ENCODE measurements at regions not wholly inside any gene's neighbourhood (a gene's known extent, or its start where the extent isn't known, plus 50 kb on each side); places are given as distances from the start of the nearest gene placed in this dataset.

GRCh38 chr3:103653996-103654395 is 1219.2 kb downstream of the ZPLD1 start:
- no peak for TF ChIP-seq CTCF (IDR thresholded peaks at IDR 0.05)
- no peak for TF ChIP-seq POLR2A (IDR thresholded peaks at IDR 0.05)
- TF ChIP-seq POLR2AphosphoS5 (IDR thresholded peaks at IDR 0.05), result no peak
- TF ChIP-seq EP300 (IDR thresholded peaks at IDR 0.05), result no peak

Measured in sigmoid colon (tissue), 4 donors.